ENCODE measurements at regions not wholly inside any gene's neighbourhood (a gene's known extent, or its start where the extent isn't known, plus 50 kb on each side); places are given as distances from the start of the nearest gene placed in this dataset.
A peak's percentile ranks its signal among the peaks of the same experiment; 100 is the strongest.

- 0 out of 7 replicates have a peak, but pooled peaks cover 0 to 3% (median 0%) of the 10 kb centered on the region in 4 experiments for H3K4me1 ChIP-seq (replicated peaks in 1 of 4; ENCODE audit: control insufficient read depth in 3 of 4, insufficient read depth in 4 of 4, low read length in 3 of 4)
- no peaks in the 10 kb centered on the region for H3K79me1 ChIP-seq (ENCODE audit: low read depth, low read length)
- H4K5ac ChIP-seq (ENCODE audit: insufficient read length, low read depth, low read length): no peak overlapping the region
- H3K23me2 ChIP-seq (ENCODE audit: low read depth, low read length): no peaks in the 10 kb centered on the region
- no peak overlapping the region for H3K4me3 ChIP-seq (ENCODE audit: extremely low read depth in 1 of 4, insufficient read depth in 2 of 4, low read depth in 3 of 4, low read length in 4 of 4)
- H4K8ac ChIP-seq (ENCODE audit: extremely low read depth, insufficient read depth, low read length): no peak overlapping the region
- no peak overlapping the region for H3K56ac ChIP-seq (replicated peaks; ENCODE audit: insufficient read length, low read depth, low read length)
- peak overlapping the region in 1 of 2 experiments; percentile 36; a peak in 1 of 4 replicates for H3K4me2 ChIP-seq (ENCODE audit: insufficient read depth in 1 of 2, low read depth in 2 of 2, low read length in 2 of 2)
- DNase-seq (ENCODE audit: low read depth in 1 of 2, low spot score in 2 of 2) (peak in 1 of 2 experiments; percentile 80), FAIRE-seq (peak; percentile 87)
- H2BK20ac ChIP-seq (ENCODE audit: low read length): no peak overlapping the region
- H2AFZ ChIP-seq (ENCODE audit: low read length): peak overlapping the region; percentile 99
- no peaks in the 10 kb centered on the region for H3K36me3 ChIP-seq (ENCODE audit: control insufficient read depth in 2 of 4, insufficient read depth in 4 of 4, low read length in 3 of 4)
- no peak overlapping the region for H3K14ac ChIP-seq (ENCODE audit: insufficient read length)
- no peak overlapping the region for H3K4ac ChIP-seq (replicated peaks; ENCODE audit: insufficient read length, low read depth, low read length)
- H2BK120ac ChIP-seq (replicated peaks; ENCODE audit: low read depth, low read length): no peak overlapping the region
- no peaks in the 10 kb centered on the region for H3K79me2 ChIP-seq (ENCODE audit: control insufficient read depth in 1 of 2, insufficient read depth in 2 of 2, low read length in 2 of 2)
- no peak overlapping the region for H3K27ac ChIP-seq (ENCODE audit: low read depth, low read length)
- no peak overlapping the region for H2BK5ac ChIP-seq (ENCODE audit: low read depth, low read length)
- H3K9ac ChIP-seq (replicated peaks in 1 of 4; ENCODE audit: extremely low read depth in 1 of 4, low read depth in 3 of 4, low read length in 3 of 4): no peak overlapping the region
- no peak overlapping the region for H4K91ac ChIP-seq (replicated peaks; ENCODE audit: insufficient read length, low read length)
- POLR2A ChIA-PET (ENCODE audit: partially characterized antibody): no interaction called here
- no peak overlapping the region for H3K23ac ChIP-seq (ENCODE audit: insufficient read length)
- no peaks in the 10 kb centered on the region for H4K20me1 ChIP-seq (replicated peaks in 1 of 2; ENCODE audit: control insufficient read depth in 1 of 2, insufficient read depth in 2 of 2, low read length in 2 of 2)
- no peak overlapping the region; the same call in 1 of the 2 replicates for H2BK15ac ChIP-seq (ENCODE audit: low read length)
- H2BK12ac ChIP-seq (ENCODE audit: low read depth, low read length): 0 out of 2 replicates have a peak overlapping the region, but pooled peaks have one; percentile 2
- CTCF ChIA-PET (ENCODE audit: partially characterized antibody): interaction anchor here (0.6 to 3.5 kb wide), 61 partner anchors 8 to 410 kb away, joined by 3 to 21 read pairs (median 4); no protein-coding TSS in a partner anchor
- H3K27me3 ChIP-seq (replicated peaks in 1 of 4; ENCODE audit: control insufficient read depth in 3 of 4, extremely low read depth in 1 of 4, insufficient read depth in 3 of 4, low read length in 3 of 4): no peaks in the 10 kb centered on the region
- no peak overlapping the region for H3K18ac ChIP-seq (ENCODE audit: extremely low read depth, low read length)
- 49% methylated on average over 15 of the region's 15 CpGs; no CpG with 5 or more reads in 1 of the 2 experiments for WGBS, 2 experiments (ENCODE audit: extremely low coverage in 1 of 2, insufficient coverage in 1 of 2, insufficient read length in 1 of 2, insufficient replicate concordance in 2 of 2, low coverage in 1 of 2, low lambda C conversion rate in 2 of 2, missing lambda C conversion rate in 1 of 2)
- H2AK5ac ChIP-seq (ENCODE audit: low read depth, low read length): no peak overlapping the region
- no peaks in the 10 kb centered on the region for H3K9me3 ChIP-seq (ENCODE audit: insufficient read depth in 2 of 2, low read depth in 1 of 2, low read length in 1 of 2)
- TF ChIP-seq, protein P1, sequence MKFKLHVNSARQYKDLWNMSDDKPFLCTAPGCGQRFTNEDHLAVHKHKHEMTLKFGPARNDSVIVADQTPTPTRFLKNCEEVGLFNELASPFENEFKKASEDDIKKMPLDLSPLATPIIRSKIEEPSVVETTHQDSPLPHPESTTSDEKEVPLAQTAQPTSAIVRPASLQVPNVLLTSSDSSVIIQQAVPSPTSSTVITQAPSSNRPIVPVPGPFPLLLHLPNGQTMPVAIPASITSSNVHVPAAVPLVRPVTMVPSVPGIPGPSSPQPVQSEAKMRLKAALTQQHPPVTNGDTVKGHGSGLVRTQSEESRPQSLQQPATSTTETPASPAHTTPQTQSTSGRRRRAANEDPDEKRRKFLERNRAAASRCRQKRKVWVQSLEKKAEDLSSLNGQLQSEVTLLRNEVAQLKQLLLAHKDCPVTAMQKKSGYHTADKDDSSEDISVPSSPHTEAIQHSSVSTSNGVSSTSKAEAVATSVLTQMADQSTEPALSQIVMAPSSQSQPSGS (IDR thresholded peaks at IDR 0.05; ENCODE audit: low read length): no peak
- TF ChIP-seq KDM1A (IDR thresholded peaks at IDR 0.05; ENCODE audit: borderline replicate concordance, low read length) (peak; percentile 49; the same call in 1 of the 2 replicates), SIX5 (IDR thresholded peaks at IDR 0.05; ENCODE audit: low read depth, low read length) (no peak), RAD21 (IDR thresholded peaks at IDR 0.05 in 1 of 2, conservative IDR thresholded peaks at IDR 0.05 in 1 of 2; ENCODE audit: low read depth in 2 of 2, low read length in 2 of 2) (peak; percentile 83 to 84), BACH1 (IDR thresholded peaks at IDR 0.05; ENCODE audit: low read length) (no peak), SP1 (IDR thresholded peaks at IDR 0.05; ENCODE audit: low read depth, low read length) (no peak), HDAC6 (IDR thresholded peaks at IDR 0.05; ENCODE audit: low read depth, low read length) (no peak)
These were observed 68.7 kb upstream of the ZNF618 start for GRCh38 chr9:113807173-113808061.
